Activated T-helper 1 cell treated with anti-CD3 and anti-CD28 coated beads, Interleukin-12 subunit alpha, Interleukin-12 subunit beta, Interleukin-2, Interleukin-4 antibody, amounts not matched to agents 30 ng/mL and 10 ng/mL and 1 ng/mL, durations not matched to agents 14 hours and 24 hours and 36 hours (primary cell): ENCODE measurements at regions not wholly inside any gene's neighbourhood (a gene's known extent, or its start where the extent isn't known, plus 50 kb on each side); places are given as distances from the start of the nearest gene placed in this dataset.

Source experiments
- DNase-seq: peaks from one replicate; pipeline ENCODE4 v3.0.0; 2021; ENCODE audit warnings: low spot score
- H3K27ac Mint-ChIP-seq: one replicate; pipeline ENCODE4 v1.8.0; 2021; ENCODE audit warnings: mild to moderate bottlenecking, mixed read lengths
- H3K27me3 Mint-ChIP-seq: one replicate; pipeline ENCODE4 v1.8.0; 2022; ENCODE audit warnings: mild to moderate bottlenecking, moderate library complexity, mixed read lengths; ENCODE audit not compliant: insufficient read depth
- H3K36me3 Mint-ChIP-seq: one replicate; pipeline ENCODE4 v1.8.0; 2021; ENCODE audit warnings: low read depth, mixed read lengths
- H3K4me1 Mint-ChIP-seq: one replicate; pipeline ENCODE4 v1.8.0; 2021; ENCODE audit warnings: low read depth, mixed read lengths
- H3K4me3 Mint-ChIP-seq: one replicate; pipeline ENCODE4 v1.8.0; 2021; ENCODE audit warnings: mild to moderate bottlenecking, moderate library complexity, mixed read lengths
- H3K9me3 Mint-ChIP-seq: one replicate; pipeline ENCODE4 v1.8.0; 2021; ENCODE audit warnings: mixed read lengths
- intact Hi-C: fragments of 100-400 bp; cut with micrococcal nuclease; formaldehyde crosslinking; loops from one replicate; pipeline ENCODE4 v1.15.1; 2024

DNA sequence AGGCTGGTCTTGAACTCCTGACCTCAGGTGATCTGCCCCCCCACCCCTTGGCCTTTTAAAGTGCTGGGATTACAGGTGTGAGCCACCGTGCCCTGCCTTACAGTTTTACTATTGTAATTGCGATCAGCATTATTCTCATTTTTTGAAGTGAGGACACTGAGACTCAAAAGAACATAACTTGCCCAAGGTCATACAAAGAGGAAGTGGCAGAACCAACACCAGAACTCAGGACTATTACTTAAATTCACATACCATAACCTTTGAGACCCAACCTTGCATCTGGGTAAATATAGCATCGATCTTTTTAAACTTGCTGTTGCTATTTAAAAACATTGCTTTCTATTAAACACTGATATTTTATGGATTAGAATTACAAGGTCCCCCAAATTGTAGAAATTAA, 54.2 kb downstream of the FOXI1 start:
- Mint-ChIP-seq H3K9me3 (no peaks in the 10 kb centered on the region), H3K27me3 (peaks cover 20% of the 10 kb centered on the region), H3K36me3 (no peaks in the 10 kb centered on the region), H3K4me3 (no peak overlapping the region), H3K27ac (no peak overlapping the region), H3K4me1 (no peaks in the 10 kb centered on the region)
- no peak for DNase-seq
- intact Hi-C loops: no loop called here

DNA sequence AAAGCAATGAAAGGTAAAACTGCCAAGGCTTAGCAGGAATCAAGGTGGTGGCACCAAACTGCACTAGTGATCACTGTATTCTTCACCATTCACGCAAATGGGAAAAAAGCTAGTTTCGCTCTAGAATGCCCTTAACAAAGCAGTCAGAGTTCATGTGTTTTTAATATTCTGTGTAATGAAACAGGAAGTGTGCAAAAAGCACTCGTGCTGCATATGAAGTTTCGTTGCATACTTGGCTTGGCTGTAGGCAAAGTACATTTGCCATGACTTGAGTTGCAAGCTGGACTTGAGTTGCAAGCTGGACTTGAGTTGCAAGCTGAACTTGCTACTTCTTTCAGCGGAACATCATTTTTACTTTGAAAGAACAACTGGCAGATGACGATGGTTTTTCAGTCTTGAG, 55.4 kb downstream of the FOXI1 start:
- H3K27me3 Mint-ChIP-seq: peaks cover 20% of the 10 kb centered on the region
- DNase-seq: no peak
- no peaks in the 10 kb centered on the region for H3K9me3 Mint-ChIP-seq
- H3K4me1 Mint-ChIP-seq: no peaks in the 10 kb centered on the region
- H3K4me3 Mint-ChIP-seq: no peak overlapping the region
- H3K36me3 Mint-ChIP-seq: no peaks in the 10 kb centered on the region
- intact Hi-C loops: no loop called here
- H3K27ac Mint-ChIP-seq: no peak overlapping the region

DNA sequence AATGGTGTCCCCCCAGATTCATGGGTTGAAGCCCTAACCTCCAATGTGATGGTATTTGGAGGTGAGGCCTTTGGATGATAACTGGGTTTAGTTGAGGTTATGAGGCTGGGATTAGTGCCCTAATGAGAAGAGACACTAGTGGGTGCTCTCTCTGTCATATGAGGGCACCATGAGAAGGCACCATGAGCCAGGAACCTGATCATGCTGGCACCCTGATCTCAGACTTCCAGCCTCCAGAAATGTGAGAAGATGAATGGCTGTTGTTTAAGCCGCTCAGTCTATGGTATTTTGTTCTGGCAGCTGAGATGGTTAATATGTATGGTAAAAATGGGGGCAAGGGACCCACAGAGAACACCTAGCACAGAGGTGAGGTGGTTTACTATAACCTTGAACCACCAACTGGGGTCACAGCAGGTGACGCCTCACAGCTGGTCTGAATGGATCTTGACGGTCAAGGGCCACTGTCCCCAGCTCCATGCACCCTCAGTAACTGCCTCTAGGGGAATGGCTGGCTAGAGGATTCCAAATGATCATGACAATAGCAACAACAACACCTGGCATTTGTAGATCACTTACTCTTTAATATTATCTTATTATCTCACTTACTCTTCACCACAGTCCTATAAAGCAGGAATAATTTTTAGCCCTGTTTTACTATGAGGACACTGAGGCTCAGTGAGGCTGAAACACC, 57.1 kb downstream of the FOXI1 start:
- peaks cover 15% of the 10 kb centered on the region for H3K27me3 Mint-ChIP-seq
- H3K4me3 Mint-ChIP-seq: no peak overlapping the region
- no peak for DNase-seq
- H3K4me1 Mint-ChIP-seq: no peaks in the 10 kb centered on the region
- intact Hi-C loops: no loop called here
- H3K36me3 Mint-ChIP-seq: no peaks in the 10 kb centered on the region
- no peaks in the 10 kb centered on the region for H3K9me3 Mint-ChIP-seq
- no peak overlapping the region for H3K27ac Mint-ChIP-seq

DNA sequence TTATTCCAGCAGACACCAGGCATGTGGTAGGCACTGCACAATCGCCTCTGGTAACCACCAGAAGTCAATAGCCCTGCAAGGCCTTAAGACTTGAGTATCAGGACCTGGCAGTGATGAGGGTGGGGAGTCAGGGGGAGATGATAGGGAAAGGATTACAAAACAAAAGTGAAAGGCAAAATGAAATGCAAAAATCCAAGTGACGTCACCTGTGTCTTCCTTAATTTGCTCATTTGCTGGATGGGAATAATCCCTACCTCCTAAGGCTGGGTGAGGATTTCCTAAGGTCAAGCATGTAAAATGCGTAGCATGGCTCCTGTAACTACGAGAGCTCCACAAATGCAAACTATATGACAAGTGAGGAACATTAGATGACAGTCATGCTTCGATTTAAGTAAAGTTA, 58.4 kb downstream of the FOXI1 start:
- Mint-ChIP-seq H3K36me3 (no peaks in the 10 kb centered on the region), H3K4me3 (no peak overlapping the region), H3K4me1 (no peaks in the 10 kb centered on the region), H3K9me3 (no peaks in the 10 kb centered on the region), H3K27me3 (peaks cover 6% of the 10 kb centered on the region), H3K27ac (no peak overlapping the region)
- no peak for DNase-seq
- intact Hi-C loops: no loop called here

DNA sequence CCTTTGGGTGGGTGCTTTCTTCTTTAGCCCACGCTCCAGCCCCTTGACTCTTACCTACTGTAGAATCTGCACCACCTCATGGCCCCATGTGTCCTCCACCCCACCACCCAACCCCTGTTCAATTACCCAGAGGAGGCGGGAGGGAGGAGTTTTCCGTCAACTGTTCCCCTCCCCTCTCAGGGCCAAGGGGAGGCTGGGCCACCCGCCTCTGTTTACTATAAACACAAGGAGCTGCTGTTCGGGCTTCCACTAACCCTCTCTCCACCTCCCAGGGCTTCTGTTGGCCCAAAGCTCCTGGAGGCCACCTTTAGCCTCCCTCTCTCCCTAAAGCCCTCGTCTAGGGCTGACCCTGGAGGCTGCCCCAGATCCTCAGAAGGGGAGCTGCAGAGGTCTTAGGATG, 59.2 kb downstream of the FOXI1 start:
- DNase-seq: no peak
- intact Hi-C loops: no loop called here
- H3K9me3 Mint-ChIP-seq: no peaks in the 10 kb centered on the region
- no peaks in the 10 kb centered on the region for H3K36me3 Mint-ChIP-seq
- no peaks in the 10 kb centered on the region for H3K4me1 Mint-ChIP-seq
- H3K27me3 Mint-ChIP-seq: peaks cover 2% of the 10 kb centered on the region
- H3K27ac Mint-ChIP-seq: no peak overlapping the region
- no peak overlapping the region for H3K4me3 Mint-ChIP-seq

DNA sequence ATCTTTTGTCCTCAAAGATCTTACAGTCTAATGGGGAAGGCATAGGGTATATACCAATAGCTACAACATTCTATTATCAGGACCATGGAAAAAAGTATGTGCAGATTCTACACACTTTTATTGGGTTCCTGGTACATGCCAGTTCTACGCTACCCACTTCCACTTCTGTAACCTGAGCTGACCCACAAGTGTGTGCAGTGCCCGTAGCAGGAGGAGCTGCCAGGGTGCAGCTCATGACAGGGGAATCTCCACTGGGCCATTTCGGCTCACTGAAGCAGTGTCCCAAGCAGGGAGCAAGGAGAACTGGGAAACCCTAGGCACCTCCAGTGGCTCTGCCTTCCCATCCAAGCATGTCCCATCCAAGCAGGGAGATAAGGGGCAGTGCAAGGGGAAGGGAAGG, 60.4 kb downstream of the FOXI1 start:
- Mint-ChIP-seq H3K4me3 (no peak overlapping the region), H3K4me1 (no peaks in the 10 kb centered on the region), H3K9me3 (no peaks in the 10 kb centered on the region), H3K27me3 (peaks cover 6% of the 10 kb centered on the region), H3K27ac (no peak overlapping the region), H3K36me3 (no peaks in the 10 kb centered on the region)
- no peak for DNase-seq
- intact Hi-C loops: no loop called here

DNA sequence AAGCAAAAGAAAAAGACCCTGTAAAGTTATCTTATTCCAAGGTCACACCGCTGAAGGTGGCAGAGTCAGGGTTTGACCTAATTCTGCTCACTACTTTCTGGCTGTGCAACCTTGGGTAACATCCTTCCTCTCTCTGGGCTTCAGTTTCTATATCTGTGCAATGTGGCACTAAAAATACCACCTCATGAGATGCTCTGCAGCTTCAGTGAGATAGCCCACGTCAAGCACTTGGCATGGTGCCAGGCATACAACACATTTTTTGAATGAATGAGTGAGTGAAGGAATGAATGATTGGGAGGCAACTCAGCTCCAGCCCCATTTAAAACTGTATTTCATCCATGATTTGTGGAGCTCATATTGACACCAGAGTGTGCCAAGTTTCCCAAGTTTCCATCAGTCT, 62.3 kb downstream of the FOXI1 start:
- intact Hi-C loops: no loop called here
- Mint-ChIP-seq H3K4me3 (no peak overlapping the region), H3K9me3 (no peaks in the 10 kb centered on the region), H3K27me3 (peaks cover 13% of the 10 kb centered on the region), H3K4me1 (no peaks in the 10 kb centered on the region), H3K36me3 (no peaks in the 10 kb centered on the region), H3K27ac (no peak overlapping the region)
- DNase-seq: no peak

DNA sequence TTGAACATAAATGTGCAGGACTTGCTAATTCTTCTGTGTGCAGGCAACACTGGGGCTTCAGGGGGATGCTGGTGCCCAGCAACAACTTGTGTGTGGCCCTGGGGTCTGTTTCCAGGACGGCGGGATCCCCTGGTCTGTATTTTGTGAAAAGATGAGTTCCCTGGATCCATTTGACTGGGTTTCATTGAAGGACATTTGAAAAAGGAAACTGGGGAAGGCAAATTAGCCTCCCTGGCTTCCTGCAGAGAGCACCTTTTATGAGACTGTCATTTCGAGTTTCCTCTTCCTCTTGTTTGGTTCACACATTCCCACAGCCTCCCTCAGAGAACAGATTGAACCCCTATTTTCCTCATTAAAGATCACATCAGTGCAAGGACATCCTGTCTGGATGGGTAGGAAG, 63.1 kb downstream of the FOXI1 start:
- Mint-ChIP-seq H3K27me3 (peaks cover 15% of the 10 kb centered on the region), H3K36me3 (no peaks in the 10 kb centered on the region), H3K4me3 (no peak overlapping the region), H3K9me3 (no peaks in the 10 kb centered on the region), H3K27ac (no peak overlapping the region), H3K4me1 (no peaks in the 10 kb centered on the region)
- no peak for DNase-seq
- intact Hi-C loops: no loop called here

DNA sequence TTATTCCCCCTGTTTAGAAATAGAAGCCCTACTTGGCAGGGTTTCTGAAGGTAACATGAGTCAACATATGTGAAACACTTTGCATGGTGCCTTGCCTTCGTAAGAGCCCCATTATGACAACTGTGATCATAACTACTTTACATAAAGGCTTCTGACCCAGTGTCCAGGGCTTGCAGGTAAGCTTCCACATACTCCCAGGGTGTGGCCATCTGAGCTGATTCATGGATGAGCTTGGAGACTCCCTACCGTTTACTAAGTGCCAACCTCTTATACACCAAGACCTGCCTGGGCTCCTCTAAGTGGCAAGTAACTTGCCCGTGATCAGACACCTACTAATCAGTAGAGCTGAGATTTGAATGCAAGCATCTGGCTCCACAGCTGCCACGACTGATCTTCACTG, 62.8 kb upstream of the C5orf58 start:
- Mint-ChIP-seq H3K27me3 (peaks cover 15% of the 10 kb centered on the region), H3K4me3 (no peak overlapping the region), H3K27ac (no peak overlapping the region), H3K4me1 (no peaks in the 10 kb centered on the region), H3K9me3 (no peaks in the 10 kb centered on the region), H3K36me3 (no peaks in the 10 kb centered on the region)
- DNase-seq: no peak
- intact Hi-C loops: no loop called here

DNA sequence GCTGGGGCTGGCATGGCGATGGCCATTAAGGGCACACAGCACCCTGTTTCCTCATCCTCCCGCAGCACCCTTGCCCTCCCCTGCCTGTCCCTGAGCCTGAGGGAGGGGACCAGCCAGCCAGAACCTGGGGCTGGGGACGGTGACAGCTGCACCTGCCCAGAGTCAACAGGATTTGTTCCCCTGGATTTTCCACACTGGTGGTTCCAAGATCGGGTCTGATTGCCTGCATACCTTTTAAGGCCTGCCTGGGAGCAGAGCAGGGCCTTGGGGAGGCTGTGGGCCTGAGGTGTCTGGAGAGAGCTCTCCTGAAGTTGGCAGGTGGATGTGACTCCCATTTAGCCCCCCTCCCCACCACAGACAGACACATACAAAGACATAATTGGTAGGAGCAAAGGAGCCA, 61.0 kb upstream of the C5orf58 start:
- H3K9me3 Mint-ChIP-seq: no peaks in the 10 kb centered on the region
- no peak overlapping the region for H3K4me3 Mint-ChIP-seq
- H3K27me3 Mint-ChIP-seq: peaks cover 17% of the 10 kb centered on the region
- intact Hi-C loops: no loop called here
- H3K27ac Mint-ChIP-seq: no peak overlapping the region
- H3K4me1 Mint-ChIP-seq: no peaks in the 10 kb centered on the region
- H3K36me3 Mint-ChIP-seq: no peaks in the 10 kb centered on the region
- no peak for DNase-seq

DNA sequence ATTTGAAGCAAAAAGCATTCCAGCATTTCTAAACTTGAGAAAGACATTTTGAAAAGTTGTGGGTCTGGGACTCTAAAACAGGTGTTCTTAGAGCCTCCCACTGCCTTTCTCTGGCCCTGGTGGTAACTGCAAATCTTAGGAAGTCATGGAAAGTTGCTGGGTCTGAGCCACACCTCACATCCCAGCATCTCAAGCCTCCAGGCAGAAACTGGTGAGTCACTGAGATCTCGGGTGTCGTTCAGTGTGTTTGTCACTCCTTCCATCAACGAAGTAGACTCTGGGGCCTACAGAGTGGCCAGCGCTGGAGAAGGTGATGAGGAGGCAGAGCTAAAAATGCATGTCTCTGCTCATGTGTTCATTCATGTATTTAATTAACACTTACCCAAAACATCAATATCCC, 59.6 kb upstream of the C5orf58 start:
- DNase-seq: no peak
- intact Hi-C loops: no loop called here
- Mint-ChIP-seq H3K36me3 (no peaks in the 10 kb centered on the region), H3K27me3 (peaks cover 17% of the 10 kb centered on the region), H3K9me3 (no peaks in the 10 kb centered on the region), H3K4me3 (no peak overlapping the region), H3K4me1 (no peaks in the 10 kb centered on the region), H3K27ac (no peak overlapping the region)

DNA sequence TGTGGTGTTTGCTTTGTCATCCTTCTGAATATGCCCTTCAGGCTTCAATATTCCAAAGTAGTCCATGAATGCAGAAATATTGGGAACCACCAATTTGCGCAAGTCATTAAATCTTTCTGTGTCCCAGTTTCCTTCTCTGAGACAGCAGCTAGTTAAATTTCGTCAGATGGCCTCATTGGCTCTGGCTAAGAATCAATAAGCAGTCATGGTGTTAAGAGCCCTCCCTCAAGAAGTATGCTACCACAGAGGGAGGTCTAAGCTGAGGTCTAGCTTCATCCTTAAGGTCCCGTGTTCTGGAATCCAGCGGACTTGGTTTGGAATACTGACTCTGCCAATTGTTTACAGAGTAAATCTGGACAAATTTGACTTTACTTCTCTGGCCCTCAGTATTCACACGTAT, 59.1 kb upstream of the C5orf58 start:
- Mint-ChIP-seq H3K27me3 (peaks cover 17% of the 10 kb centered on the region), H3K27ac (no peak overlapping the region), H3K4me3 (no peak overlapping the region), H3K4me1 (no peaks in the 10 kb centered on the region), H3K9me3 (no peaks in the 10 kb centered on the region), H3K36me3 (no peaks in the 10 kb centered on the region)
- intact Hi-C loops: no loop called here
- no peak for DNase-seq

DNA sequence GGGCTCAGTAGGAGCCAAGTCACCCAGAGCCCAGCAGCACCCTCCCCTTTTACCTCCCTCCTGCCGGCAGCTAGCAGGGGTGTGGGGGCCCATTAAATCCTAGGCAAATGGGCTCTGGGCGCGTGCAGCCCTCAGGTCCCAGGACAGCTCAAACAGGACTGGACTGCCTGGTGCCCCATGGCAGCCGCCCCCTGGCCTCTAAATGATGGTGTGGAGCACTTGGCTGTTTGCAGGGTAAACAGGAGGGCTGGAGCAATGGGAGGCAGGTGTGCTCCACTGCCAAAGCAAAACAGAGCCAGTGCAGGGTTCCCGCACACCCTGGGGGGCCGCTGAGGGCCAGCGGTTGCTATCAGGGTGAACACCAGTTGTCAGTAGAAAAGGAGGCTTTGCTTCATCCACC, 55.9 kb upstream of the C5orf58 start:
- no peak overlapping the region for H3K27ac Mint-ChIP-seq
- no peaks in the 10 kb centered on the region for H3K36me3 Mint-ChIP-seq
- H3K9me3 Mint-ChIP-seq: no peaks in the 10 kb centered on the region
- intact Hi-C loops: no loop called here
- peaks cover 6% of the 10 kb centered on the region for H3K27me3 Mint-ChIP-seq
- no peak overlapping the region for H3K4me3 Mint-ChIP-seq
- no peak for DNase-seq
- no peaks in the 10 kb centered on the region for H3K4me1 Mint-ChIP-seq

DNA sequence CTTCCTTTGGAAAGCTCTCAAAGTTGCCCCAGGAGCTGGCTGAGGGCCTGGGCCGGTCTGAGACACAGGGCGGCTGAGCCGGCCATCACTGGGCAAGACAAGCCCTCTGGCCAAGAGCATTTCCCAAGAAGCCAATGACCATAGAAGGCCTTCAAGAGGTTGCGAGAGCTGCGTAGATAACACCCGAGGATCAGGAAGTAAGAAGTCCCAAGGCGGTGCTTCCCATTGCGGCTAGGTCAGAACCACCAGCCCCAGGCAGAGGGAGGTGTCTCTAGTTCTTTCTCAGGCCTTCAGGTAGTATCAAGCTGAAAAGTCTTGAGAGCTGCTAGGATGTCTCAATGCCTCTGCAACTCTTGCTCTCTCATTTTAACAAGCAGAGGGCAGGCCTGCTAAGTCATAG, 54.0 kb upstream of the C5orf58 start:
- intact Hi-C loops: no loop called here
- H3K9me3 Mint-ChIP-seq: no peaks in the 10 kb centered on the region
- no peaks in the 10 kb centered on the region for H3K4me1 Mint-ChIP-seq
- peaks cover 2% of the 10 kb centered on the region for H3K27me3 Mint-ChIP-seq
- no peak overlapping the region for H3K27ac Mint-ChIP-seq
- H3K4me3 Mint-ChIP-seq: no peak overlapping the region
- H3K36me3 Mint-ChIP-seq: no peaks in the 10 kb centered on the region
- DNase-seq: no peak
